Tibial nerve (tissue), 4 donors: ENCODE measurements at regions not wholly inside any gene's neighbourhood (a gene's known extent, or its start where the extent isn't known, plus 50 kb on each side); places are given as distances from the start of the nearest gene placed in this dataset.
"Not testable (repeated sequence)": the region's sequence is repeated elsewhere in the genome, so short reads cannot be mapped to it uniquely, and the experiment has no call there.

Experiments
- DNase-seq, 2 donors: peaks; one replicate each; pipeline ENCODE4 v3.0.0-alpha.2; 2019; ENCODE audit warnings: low spot score in 2 of 2
- H3K27ac ChIP-seq, 4 donors: fragments of 200-600 bp; sonication (generic) in 3 of 4; one replicate each; pipeline ENCODE4 v1.5.1; 2017 to 2019; ENCODE audit warnings: mild to moderate bottlenecking in 1 of 4
- H3K27me3 ChIP-seq, 2 donors: fragments of 200-600 bp; sonication (generic) in 1 of 2; one replicate each; pipeline versions ENCODE4 v1.5.1 to v1.6.0; 2017 to 2019
- H3K36me3 ChIP-seq, 3 donors: fragments of 200-600 bp; sonication (generic); one replicate each; pipeline ENCODE4 v1.5.1; 2018 to 2019
- H3K4me1 ChIP-seq, 4 donors: fragments of 200-600 bp; sonication (generic) in 3 of 4; one replicate each; pipeline ENCODE4 v1.5.1; 2017 to 2019
- H3K4me3 ChIP-seq, 4 donors: fragments of 200-600 bp; sonication (generic) in 3 of 4; one replicate each; pipeline ENCODE4 v1.5.1; 2017 to 2019; ENCODE audit warnings: mild to moderate bottlenecking in 1 of 4, moderate library complexity in 1 of 4
- H3K9me3 ChIP-seq, 4 donors: fragments of 200-600 bp; sonication (generic) in 3 of 4; one replicate each; pipeline ENCODE4 v1.5.1; 2017 to 2019
- EP300 ChIP-seq, 2 donors: sonication (generic); formaldehyde crosslinking; IDR thresholded peaks; one replicate each; pipeline ENCODE4 v1.6.1; 2017; ENCODE audit warnings: antibody characterized with exemption in 2 of 2, mild to moderate bottlenecking in 1 of 2
- POLR2A ChIP-seq, 2 donors: fragments of 450-650 bp; IDR thresholded peaks; one replicate each; pipeline ENCODE4 v1.6.1; 2017; ENCODE audit warnings: antibody characterized with exemption in 2 of 2, mild to moderate bottlenecking in 2 of 2, moderate library complexity in 2 of 2
- WGBS, 2 donors: methylation state at CpG; one replicate each; pipeline ENCODE4 v1.1.5; 2018; 5-methylcytosine and 5-hydroxymethylcytosine counted together
- TF ChIP-seq, protein P1 (sequence below), 5 experiments: fragments of 200-600 bp in 3 of 5; fragments of 450-650 bp in 2 of 5; sonication (generic) in 3 of 5; IDR thresholded peaks; one replicate each; pipeline ENCODE4 v1.5.1; 2016 to 2019; ENCODE audit warnings: antibody characterized with exemption in 5 of 5, mild to moderate bottlenecking in 3 of 5, moderate library complexity in 2 of 5

GRCh38 chr17:69672924-69673323 is 258.4 kb downstream of the MAP2K6 start:
- DNase-seq = no peak
- WGBS, 2 donors = 63 to 76% methylated on average over 1 of the region's 1 CpG
- TF ChIP-seq EP300 (IDR thresholded peaks at IDR 0.05) = no peak
- TF ChIP-seq, protein P1, sequence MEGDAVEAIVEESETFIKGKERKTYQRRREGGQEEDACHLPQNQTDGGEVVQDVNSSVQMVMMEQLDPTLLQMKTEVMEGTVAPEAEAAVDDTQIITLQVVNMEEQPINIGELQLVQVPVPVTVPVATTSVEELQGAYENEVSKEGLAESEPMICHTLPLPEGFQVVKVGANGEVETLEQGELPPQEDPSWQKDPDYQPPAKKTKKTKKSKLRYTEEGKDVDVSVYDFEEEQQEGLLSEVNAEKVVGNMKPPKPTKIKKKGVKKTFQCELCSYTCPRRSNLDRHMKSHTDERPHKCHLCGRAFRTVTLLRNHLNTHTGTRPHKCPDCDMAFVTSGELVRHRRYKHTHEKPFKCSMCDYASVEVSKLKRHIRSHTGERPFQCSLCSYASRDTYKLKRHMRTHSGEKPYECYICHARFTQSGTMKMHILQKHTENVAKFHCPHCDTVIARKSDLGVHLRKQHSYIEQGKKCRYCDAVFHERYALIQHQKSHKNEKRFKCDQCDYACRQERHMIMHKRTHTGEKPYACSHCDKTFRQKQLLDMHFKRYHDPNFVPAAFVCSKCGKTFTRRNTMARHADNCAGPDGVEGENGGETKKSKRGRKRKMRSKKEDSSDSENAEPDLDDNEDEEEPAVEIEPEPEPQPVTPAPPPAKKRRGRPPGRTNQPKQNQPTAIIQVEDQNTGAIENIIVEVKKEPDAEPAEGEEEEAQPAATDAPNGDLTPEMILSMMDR (IDR thresholded peaks at IDR 0.05) = no peak
- TF ChIP-seq POLR2A (IDR thresholded peaks at IDR 0.05) = no peak

DNA sequence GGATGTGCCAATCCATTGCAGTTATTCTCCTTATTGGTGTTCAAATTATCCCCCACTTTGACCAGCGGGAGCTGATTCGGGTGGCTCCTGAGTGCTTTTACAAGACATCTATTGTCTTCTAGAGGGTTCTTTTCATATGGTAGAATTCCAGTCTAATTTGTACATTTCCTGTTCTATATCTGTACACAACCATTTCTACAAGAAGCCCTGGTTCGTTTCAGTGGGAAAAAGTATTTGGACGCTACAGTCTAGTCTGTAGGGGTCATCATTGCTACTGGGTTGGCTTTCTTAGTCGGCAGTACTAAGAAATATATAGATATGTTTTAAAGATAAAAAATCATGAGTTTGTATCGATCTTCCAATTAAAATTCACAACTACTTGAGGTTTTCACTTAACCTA is 262.6 kb downstream of the MAP2K6 start:
- 37 to 48% methylated on average over 6 of the region's 6 CpGs for WGBS, 2 donors
- Histone ChIP-seq H3K27ac (no peak overlapping the region), H3K4me1 (no peaks in the 10 kb centered on the region), H3K36me3 (no peaks in the 10 kb centered on the region), H3K9me3 (peaks cover 0 to 3% (median 0%) of the 10 kb centered on the region in 4 donors), H3K27me3 (no peaks in the 10 kb centered on the region), H3K4me3 (no peak overlapping the region)
- no peak for DNase-seq
- TF ChIP-seq, protein P1 (IDR thresholded peaks at IDR 0.05) = peak in 1 of 5 experiments; percentile 8
- TF ChIP-seq EP300 (IDR thresholded peaks at IDR 0.05) = no peak

More at GRCh38 chr17:69672924-69673323, 258.4 kb downstream of the MAP2K6 start:
- Histone ChIP-seq H3K9me3 (no peaks in the 10 kb centered on the region), H3K36me3 (no peaks in the 10 kb centered on the region), H3K4me1 (no peaks in the 10 kb centered on the region), H3K27ac (no peak overlapping the region), H3K27me3 (no peaks in the 10 kb centered on the region), H3K4me3 (no peak overlapping the region)

DNA sequence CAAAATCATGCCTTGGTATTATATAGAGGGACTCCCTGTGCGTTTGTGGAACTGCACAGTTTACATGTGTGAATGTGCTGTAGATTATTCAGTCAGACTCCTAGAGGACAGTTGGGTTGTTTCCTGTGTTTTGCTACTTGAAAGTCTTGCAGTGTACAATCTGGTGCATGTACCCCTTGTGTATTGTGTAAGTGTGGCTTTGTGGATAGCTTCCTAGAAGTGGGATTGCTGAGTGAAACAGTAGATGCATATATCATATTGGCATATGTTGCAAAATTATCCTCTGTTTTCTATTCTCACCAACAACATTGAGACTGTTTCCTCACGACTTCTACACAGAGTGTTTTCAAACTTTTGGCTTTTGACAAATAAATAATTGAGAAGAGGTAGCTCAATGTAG is 263.7 kb downstream of the MAP2K6 start:
- Histone ChIP-seq H3K36me3 (no peaks in the 10 kb centered on the region), H3K4me3 (no peak overlapping the region), H3K4me1 (no peaks in the 10 kb centered on the region), H3K27me3 (no peaks in the 10 kb centered on the region), H3K9me3 (peaks cover 0 to 3% (median 0%) of the 10 kb centered on the region in 4 donors), H3K27ac (no peak overlapping the region)
- DNase-seq = no peak
- TF ChIP-seq EP300 (IDR thresholded peaks at IDR 0.05) (no peak), POLR2A (IDR thresholded peaks at IDR 0.05) (no peak)
- TF ChIP-seq, protein P1 (IDR thresholded peaks at IDR 0.05) = no peak
- WGBS, 2 donors = 46 to 52% methylated on average over 2 of the region's 2 CpGs

DNA sequence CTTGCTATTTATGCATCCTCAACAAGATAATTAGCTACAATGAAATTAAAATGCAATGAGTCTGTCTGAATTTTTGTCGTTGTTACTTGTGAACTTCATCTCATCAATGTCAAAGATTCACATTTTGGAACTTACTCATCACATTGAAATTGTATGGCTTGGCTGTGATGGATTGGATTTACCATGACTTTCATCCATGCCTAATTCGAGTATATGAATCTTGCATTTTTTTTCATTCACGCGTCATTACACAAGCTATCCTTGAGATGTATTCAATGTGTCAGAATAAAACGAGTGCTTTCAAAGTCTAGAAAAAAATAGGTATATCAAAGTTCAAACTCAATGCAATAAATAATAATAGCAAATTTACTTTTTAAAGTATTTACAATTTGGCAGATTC is 265.3 kb downstream of the MAP2K6 start:
- Histone ChIP-seq H3K27me3 (no peaks in the 10 kb centered on the region), H3K4me3 (no peak overlapping the region)
- no peak for TF ChIP-seq EP300 (IDR thresholded peaks at IDR 0.05)
- TF ChIP-seq POLR2A (IDR thresholded peaks at IDR 0.05) = no peak
- TF ChIP-seq, protein P1 (IDR thresholded peaks at IDR 0.05) = no peak

GRCh38 chr17:69684251-69684650 is 269.8 kb downstream of the MAP2K6 start:
- Histone ChIP-seq H3K4me1 (no peaks in the 10 kb centered on the region), H3K4me3 (no peak overlapping the region), H3K9me3 (peaks cover 0 to 16% (median 0%) of the 10 kb centered on the region in 4 donors), H3K36me3 (no peaks in the 10 kb centered on the region), H3K27ac (no peak overlapping the region), H3K27me3 (no peaks in the 10 kb centered on the region)
- no peak for DNase-seq
- WGBS, 2 donors = 69 to 78% methylated on average over 2 of the region's 2 CpGs
- TF ChIP-seq POLR2A (IDR thresholded peaks at IDR 0.05) = no peak

More for the DNA sequence above, 265.3 kb downstream of the MAP2K6 start:
- H3K9me3 ChIP-seq = peaks cover 0 to 3% (median 0%) of the 10 kb centered on the region in 4 donors
- H3K36me3 ChIP-seq = no peaks in the 10 kb centered on the region
- no peaks in the 10 kb centered on the region for H3K4me1 ChIP-seq
- no peak overlapping the region for H3K27ac ChIP-seq
- DNase-seq = no peak
- 89 to 93% methylated on average over 5 of the region's 5 CpGs for WGBS, 2 donors

DNA sequence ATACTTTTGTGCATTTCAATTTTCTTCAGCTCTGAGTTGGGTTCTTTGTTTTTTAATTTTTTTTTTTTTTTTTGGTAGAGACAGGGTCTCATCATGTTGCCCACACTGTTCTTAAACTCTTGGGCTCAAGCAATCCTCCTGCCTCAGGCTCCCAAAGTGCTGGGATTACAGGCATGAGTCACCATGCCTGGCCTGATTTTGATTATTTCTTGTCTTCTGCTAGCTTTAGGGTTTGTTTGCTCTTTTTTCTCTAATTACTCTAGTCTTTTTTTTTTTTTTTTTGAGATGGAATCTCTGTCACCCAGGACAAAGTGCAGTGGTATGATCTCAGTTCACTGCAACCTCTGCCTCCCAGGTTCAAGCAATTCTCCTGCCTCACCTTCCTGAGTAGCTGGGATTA is 270.7 kb downstream of the MAP2K6 start:
- H3K27ac ChIP-seq, DNase-seq, H3K4me1 ChIP-seq, H3K36me3 ChIP-seq, H3K4me3 ChIP-seq, H3K27me3 ChIP-seq: not testable (repeated sequence)
- peaks cover 0 to 18% (median 0%) of the 10 kb centered on the region in 4 donors for H3K9me3 ChIP-seq
